Activated CD8-positive, alpha-beta memory T cell treated with anti-CD3 and anti-CD28 coated beads for 36 hours (primary cell): ENCODE measurements at regions not wholly inside any gene's neighbourhood (a gene's known extent, or its start where the extent isn't known, plus 50 kb on each side); places are given as distances from the start of the nearest gene placed in this dataset.
"Not testable (repeated sequence)": the region's sequence is repeated elsewhere in the genome, so short reads cannot be mapped to it uniquely, and the experiment has no call there.

ENCODE experiments used
- CTCF ChIA-PET: fragments of 350-600 bp; sonication (Branson Sonifier 250); formaldehyde crosslinking; loops from one replicate; lab custom pipeline; 2021; ENCODE audit warnings: antibody characterized with exemption; lab: Charles Lee
- POLR2A ChIA-PET: fragments of 350-600 bp; sonication (Branson Sonifier 250); formaldehyde crosslinking; loops from one replicate; lab custom pipeline; 2021; ENCODE audit warnings: antibody characterized with exemption; lab: Charles Lee

DNA sequence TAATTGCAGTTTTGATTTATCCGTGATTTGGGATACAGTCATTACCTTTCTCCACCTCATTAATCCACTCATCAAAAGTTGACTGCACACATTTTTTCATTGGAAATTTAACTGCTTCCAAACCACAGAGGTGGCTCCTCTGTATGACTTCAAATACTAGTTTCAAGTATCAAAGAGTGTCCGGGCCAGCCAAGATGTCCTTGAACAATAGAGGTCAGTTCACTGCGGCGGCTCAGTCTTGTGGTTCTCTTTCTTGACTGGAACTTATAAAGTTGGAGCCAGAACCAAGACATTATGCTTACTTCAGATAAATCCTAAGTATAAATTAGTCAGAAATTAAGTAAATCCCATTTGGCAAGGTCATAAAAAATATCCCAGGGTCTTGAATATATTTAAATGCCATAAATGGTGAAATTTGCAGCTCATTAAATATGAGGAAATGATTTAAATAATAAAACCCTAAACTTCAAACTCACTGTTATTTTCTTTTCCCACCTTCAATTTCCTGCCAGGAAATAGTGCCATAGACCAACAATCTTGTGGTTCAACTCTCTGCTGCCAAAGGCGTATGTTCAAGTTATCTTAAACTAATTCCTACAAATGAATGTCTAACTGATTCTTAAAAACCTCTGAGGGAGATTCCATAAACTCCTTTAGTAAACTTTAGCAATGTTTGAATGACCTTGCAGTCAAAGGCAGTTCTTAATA lies 360.8 kb downstream of the AEBP2 start:
- ChIA-PET CTCF (no interaction called here), POLR2A (no interaction called here)

DNA sequence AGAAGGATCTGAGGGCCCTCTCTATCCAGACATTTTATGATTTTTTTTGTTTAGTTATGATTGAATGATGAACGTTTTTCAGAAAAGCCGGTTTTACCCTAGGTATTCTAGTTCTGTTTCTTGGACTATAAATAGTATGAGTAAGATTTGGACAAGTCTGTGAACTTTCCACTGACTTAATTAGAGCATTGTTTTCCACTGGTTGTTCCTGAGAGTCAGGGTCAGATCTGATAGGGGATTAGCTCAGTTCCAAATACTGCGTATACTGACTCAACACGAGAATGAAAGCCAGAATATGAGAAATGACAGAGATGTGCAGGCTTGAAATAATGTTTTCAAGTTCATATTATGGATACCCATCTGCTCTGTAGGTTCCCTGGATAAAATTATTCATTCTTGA lies 361.6 kb downstream of the AEBP2 start:
- ChIA-PET POLR2A (interaction anchor here (1.0 kb wide), 1 partner anchor 94 kb away, joined by 3 read pairs; no protein-coding TSS in a partner anchor), CTCF (no interaction called here)

DNA sequence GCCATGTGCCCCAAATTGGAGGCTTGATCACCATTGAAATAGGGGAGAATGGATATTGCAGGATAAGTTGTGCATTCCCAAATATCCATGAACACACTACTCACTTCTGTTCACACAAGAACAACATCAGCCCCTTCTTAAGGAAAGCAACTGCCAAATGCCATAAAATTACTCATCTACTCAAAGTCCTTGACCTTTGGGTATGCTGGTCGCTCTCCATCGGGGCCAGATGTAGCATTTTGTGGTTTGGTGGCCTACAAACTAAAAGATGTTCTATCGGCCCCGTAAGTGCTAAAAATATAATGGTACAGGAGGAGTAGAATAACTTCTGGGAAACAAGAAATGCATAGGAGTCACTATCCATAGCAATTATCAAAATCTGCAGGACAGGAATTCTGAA lies 362.6 kb downstream of the AEBP2 start:
- POLR2A ChIA-PET, result no interaction called here
- CTCF ChIA-PET, result no interaction called here

DNA sequence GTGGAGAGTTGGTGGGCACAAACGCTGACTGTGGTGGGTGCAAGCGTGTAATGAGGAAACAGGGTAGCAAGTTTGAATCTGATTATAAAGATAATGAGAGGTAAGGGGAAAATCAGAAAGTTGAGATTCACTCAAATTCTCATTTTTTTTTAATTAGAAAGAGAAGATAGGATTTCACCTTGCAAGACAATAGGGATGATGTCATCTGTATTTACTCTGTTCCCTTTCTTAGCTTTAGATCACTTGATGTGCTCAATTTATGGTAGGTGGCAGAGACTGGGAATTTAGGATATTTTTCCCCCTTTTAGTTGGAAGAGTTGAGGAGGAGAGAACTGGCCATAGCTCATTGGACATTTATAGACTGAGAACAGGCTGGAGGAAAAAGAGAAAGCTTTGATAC lies 363.6 kb downstream of the AEBP2 start:
- CTCF ChIA-PET, result no interaction called here
- POLR2A ChIA-PET, result no interaction called here

GRCh38 chr12:19804737-19805136 lies 365.4 kb downstream of the AEBP2 start:
- CTCF ChIA-PET, result no interaction called here
- POLR2A ChIA-PET, result no interaction called here

DNA sequence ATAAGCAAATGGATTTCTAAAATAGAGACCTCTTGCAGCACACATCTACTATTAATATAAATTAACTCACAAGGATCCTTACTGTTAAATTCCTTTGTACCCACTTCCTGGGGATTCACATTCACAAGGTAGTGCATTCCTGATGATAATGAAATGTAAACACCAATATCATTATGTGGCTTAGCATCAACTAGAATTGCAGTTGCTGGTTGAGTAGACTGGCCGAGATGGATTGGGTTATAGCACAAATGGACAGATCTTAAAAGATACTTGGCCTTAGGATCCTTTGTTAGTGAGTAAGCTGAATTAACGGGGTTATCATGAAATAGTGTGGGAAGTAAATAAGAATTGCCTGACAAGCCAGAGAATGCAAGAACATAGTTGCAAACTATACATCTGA lies 369.1 kb downstream of the AEBP2 start:
- POLR2A ChIA-PET, result no interaction called here
- CTCF ChIA-PET, result no interaction called here

GRCh38 chr12:19810213-19810612 lies 370.9 kb downstream of the AEBP2 start:
- ChIA-PET CTCF (no interaction called here), POLR2A (no interaction called here)

DNA sequence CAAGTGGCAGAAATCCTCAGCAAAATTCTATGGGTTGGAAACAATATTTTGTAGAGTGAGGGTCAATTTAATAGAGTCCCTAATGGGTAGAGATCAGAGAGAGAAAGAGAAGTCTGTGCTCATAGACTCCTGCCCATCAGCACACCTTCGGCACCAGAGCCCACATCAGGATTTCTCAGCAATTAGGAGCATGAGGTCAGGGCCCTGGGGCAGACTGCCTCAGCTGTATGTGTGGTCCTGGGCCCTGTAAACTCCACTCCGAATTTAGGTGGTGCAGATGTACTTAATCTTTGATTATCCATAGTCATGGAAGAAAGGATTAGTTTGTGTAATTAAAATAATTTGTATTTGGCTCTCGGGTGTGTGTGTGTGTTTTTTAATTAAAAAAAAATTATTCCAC lies 372.6 kb downstream of the AEBP2 start:
- ChIA-PET CTCF (no interaction called here), POLR2A (no interaction called here)

DNA sequence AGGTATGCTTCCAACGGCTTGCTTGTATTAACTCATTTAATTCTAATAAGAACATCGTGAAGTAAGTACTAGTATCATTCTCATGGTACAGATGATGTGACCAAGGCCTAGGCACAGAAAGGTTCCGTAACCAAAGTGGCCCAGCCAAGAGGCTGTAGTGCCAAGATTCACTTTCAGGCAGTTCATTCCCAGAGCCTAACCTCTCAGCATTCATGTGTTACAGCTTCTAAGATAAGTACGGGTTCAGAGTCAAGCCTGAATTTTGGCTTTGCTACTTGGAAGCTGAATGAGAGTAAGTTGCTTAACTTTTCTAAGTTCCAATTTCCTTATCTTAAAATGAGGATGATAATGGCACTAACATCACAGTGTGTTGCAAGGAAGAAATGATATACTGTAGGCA lies 379.9 kb downstream of the AEBP2 start:
- CTCF ChIA-PET, result no interaction called here
- POLR2A ChIA-PET, result no interaction called here

GRCh38 chr12:19822476-19822875 lies 383.2 kb downstream of the AEBP2 start:
- POLR2A ChIA-PET, result no interaction called here
- CTCF ChIA-PET, result no interaction called here

DNA sequence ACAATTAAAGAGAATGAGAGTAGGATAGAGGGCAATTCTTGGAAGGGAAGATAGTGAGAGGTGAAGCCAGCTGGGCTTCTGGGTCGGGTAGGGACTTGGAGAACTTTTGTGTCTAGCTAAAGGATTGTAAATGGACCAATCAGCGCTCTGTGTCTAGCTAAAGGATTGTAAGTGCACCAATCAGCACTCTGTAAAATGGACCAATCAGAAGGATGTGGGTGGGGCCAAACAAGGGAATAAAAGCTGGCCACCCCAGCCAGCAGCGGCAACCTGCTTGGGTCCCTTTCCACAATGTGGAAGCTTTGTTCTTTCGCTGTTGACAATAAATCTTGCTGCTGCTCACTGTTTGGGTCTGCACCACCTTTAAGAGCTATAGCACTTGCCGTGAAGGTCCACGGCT lies 384.0 kb downstream of the AEBP2 start:
- CTCF ChIA-PET, POLR2A ChIA-PET: not testable (repeated sequence)

DNA sequence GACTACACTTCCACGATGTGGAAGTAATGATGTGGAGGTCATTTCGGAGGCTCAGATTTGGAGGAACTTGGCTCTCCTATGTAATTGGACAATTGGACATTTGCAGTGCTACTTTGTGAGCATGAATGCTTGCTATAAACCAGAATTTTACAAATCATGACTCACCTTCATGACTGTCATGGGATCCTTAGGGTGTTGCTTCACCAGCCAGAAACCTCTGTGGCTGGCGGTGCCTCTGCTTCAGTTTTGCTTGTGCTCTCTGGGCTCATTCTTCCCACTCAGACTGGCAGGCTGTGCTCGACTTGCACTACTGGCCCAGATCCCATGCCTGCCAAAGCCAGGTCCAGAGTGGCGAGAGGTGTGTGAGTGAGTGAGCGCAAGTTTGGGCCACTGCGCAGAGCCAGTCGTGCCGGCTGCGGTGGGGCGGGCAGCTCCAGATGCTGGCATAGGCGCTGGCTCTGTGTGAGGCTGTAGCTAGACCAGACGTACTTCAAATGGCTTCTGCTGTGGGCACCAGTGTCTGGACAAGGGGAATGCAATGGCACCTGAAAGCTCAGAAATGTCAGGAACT lies 387.8 kb downstream of the AEBP2 start:
- POLR2A ChIA-PET, result no interaction called here
- CTCF ChIA-PET, result no interaction called here

DNA sequence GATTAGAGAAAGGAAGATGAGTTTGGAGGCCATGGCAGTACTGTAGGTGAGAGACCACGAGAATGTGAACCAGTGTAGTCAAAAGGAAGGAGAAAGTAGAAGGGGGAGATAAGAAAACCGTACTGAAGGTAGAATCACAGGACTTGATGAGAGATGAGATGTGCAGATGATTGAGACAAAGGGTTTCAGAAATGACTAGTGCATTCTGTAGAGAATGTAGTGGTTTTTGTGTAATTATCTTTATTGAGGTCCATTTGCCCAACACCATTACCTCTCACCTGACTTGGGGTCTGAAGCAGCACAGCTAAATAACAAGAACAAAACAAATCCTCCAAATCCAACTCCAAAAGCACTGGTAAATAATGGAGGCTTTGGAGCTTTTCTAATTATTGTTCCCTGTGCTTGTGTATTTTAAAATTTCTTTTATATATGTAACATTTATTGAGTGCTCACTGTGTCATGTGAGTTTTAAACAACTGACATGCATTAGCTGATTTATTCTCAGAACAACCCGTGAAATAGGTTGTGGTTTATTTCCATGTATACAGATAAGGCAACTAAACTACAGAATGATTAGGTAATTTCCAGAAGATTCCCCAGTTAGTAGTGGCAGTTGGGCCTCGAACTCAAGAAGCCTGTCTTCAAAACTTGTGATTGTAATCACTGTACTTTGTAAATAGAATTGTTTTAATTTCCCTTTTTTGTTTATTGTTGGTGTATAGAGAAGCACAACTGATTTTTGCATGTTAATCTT lies 390.0 kb downstream of the AEBP2 start:
- CTCF ChIA-PET, result no interaction called here
- POLR2A ChIA-PET, result no interaction called here

GRCh38 chr12:19830446-19830845 lies 391.2 kb downstream of the AEBP2 start:
- POLR2A ChIA-PET, result no interaction called here

GRCh38 chr12:19833775-19834501 lies 394.6 kb downstream of the AEBP2 start:
- ChIA-PET POLR2A (no interaction called here), CTCF (interaction anchor here (1.0 kb wide), 1 partner anchor 95 kb away, joined by 3 read pairs; no protein-coding TSS in a partner anchor)

More at GRCh38 chr12:19830446-19830845, 391.2 kb downstream of the AEBP2 start:
- CTCF ChIA-PET, result no interaction called here

- POLR2A ChIA-PET, result interaction anchor here (0.7 kb wide), 1 partner anchor 14 kb away, joined by 3 read pairs; no protein-coding TSS in a partner anchor
- CTCF ChIA-PET, result no interaction called here
These were observed 395.3 kb downstream of the AEBP2 start for GRCh38 chr12:19834592-19834991.

DNA sequence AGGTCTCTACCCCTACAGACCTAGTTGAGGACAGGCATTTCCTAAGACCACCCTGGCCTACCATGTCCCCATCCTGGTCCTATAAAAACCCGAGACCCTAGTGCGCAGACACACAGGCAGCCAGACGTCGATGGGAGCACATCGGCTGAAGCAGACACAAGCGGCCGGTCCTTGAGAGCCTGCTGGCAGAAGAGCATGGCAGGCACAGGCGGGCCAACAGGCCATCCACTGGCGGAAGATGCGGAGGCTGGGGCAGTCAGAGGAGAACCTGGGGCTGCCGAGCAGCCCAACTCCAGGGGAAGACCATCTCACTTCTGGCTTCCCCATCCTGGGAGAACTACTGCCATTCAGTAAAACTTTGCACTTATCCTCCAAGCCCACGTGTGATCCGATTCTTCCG lies 396.8 kb downstream of the AEBP2 start:
- POLR2A ChIA-PET, result no interaction called here
- CTCF ChIA-PET, result no interaction called here

- ChIA-PET POLR2A (no interaction called here), CTCF (no interaction called here)
These were observed 397.2 kb downstream of the AEBP2 start for GRCh38 chr12:19836456-19836855.

- ChIA-PET POLR2A (no interaction called here), CTCF (no interaction called here)
These were observed 398.3 kb downstream of the AEBP2 start for GRCh38 chr12:19837543-19837942.

GRCh38 chr12:19841451-19841850 lies 402.2 kb downstream of the AEBP2 start:
- POLR2A ChIA-PET, result no interaction called here
- CTCF ChIA-PET, result interaction anchor here (0.5 kb wide), 1 partner anchor 33 kb away, joined by 3 read pairs; no protein-coding TSS in a partner anchor
